NCI-H345 treated with DMSO at 0.1 percent for 48 hours (cell line): ENCODE measurements at regions not wholly inside any gene's neighbourhood (a gene's known extent, or its start where the extent isn't known, plus 50 kb on each side); places are given as distances from the start of the nearest gene placed in this dataset.
"Not testable (repeated sequence)": the region's sequence is repeated elsewhere in the genome, so short reads cannot be mapped to it uniquely, and the experiment has no call there.

Experiments
- DNase-seq: peaks from one replicate; lab custom pipeline; 2025; ENCODE audit not compliant: unreplicated experiment; lab: John Stamatoyannopoulos, UW

DNA sequence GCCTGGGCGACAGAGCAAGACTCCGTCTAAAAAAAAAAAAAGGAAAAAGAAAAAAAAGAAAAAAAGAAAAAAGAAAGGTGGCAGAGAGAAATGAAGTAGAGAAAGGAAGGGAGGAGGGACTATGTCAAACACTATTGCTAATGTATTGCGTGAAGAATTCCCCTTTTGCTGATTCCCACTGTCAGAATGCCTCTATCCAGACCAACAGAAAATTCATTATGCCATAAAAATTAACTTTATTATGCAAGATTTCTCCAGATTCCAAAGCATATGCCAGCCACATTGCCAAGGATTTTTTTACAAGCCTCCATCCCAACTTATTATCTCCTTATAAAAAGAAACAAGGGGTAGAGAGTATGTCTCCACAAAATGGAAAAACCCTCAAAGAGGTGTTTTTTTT, 209.3 kb downstream of the MTERF1 start:
- DNase-seq: no peak

DNA sequence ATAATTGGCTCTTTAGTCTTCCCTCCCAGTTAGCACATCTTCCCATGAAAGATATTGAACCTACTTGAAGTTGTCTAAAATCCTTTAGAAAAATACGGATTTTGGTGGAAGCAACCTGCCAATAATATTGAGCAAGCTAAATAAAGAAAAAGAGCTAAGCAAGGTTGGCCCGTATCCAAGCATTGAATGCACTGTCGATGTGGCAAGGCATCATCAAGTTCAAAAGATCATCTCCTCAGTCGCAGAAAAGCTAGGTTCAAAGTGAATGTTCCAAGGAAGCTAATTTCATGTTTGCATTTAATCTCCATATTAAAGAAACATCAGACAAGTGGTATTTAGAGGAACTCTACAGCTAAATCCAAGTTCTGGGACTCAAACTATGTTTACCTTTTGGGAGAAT, 206.0 kb downstream of the MTERF1 start:
- no peak for DNase-seq

DNA sequence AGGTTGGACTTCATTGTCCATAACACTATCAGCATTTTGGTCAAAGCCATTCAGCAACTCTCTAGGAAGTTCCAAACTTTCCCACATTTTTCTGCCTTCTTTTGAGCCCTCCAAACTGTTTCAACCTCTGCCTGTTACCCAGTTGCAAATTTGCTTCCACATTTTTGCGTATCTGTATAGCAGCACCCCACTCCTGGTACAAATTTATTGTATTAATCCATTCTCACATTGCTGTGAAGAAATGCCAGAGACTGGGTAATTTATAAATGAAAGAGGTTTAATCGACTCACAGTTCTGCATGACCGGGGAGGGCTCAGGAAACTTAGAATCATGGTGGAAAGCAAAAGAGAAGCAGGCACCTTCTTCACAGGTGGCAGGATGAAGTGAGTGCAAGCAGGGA, 198.8 kb downstream of the MTERF1 start:
- DNase-seq: no peak

DNA sequence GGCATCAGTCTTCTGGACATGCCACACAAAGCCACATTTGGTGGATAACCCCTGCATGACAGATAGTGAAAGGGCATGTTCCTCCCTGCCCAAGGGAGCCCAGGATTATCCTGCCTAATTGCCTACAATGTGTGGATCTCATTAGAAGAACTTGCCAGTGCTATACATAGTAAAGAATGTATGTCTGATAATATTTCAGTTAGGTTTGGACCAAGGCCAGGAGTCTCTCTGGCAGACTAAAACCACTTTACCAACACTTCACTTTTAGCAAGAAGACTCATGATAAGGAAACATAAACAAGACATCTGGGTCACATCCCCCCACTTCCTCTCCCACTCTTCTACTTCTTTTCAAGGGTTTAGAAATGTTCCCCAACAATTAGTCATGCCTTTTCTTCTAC, 196.7 kb downstream of the MTERF1 start:
- no peak for DNase-seq

- no peak for DNase-seq
Measured at GRCh38 chr7:91685544-91685943, 195.0 kb downstream of the MTERF1 start.

- DNase-seq: no peak
Measured at GRCh38 chr7:91690541-91691070, 189.9 kb downstream of the MTERF1 start.

- no peak for DNase-seq
Measured at GRCh38 chr7:91691865-91692264, 188.6 kb downstream of the MTERF1 start.

GRCh38 chr7:91692800-91693199, 187.7 kb downstream of the MTERF1 start:
- DNase-seq: no peak

GRCh38 chr7:91694351-91694841, 186.1 kb downstream of the MTERF1 start:
- no peak for DNase-seq

GRCh38 chr7:91710881-91711280, 169.6 kb downstream of the MTERF1 start:
- DNase-seq: no peak

DNA sequence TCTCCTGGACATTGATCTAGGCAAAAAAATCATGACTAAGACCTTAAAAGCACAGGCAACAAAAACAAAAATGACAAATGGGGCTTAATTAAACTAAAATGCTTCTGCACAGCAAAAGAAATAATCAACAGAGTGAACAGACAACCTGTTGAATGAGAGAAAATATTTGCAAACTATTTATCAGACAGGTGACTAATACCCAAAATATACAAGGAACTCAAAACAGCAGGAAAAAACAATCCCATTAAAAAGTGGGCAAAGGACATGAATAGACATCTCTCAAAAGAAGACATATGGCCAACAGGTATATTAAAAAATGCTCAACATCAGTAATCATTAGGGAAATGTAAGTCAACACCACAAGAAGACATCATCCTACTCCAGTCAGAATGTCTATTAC, 166.8 kb downstream of the MTERF1 start:
- no peak for DNase-seq

- DNase-seq: no peak
Measured at GRCh38 chr7:91717681-91718470, 162.6 kb downstream of the MTERF1 start.

DNA sequence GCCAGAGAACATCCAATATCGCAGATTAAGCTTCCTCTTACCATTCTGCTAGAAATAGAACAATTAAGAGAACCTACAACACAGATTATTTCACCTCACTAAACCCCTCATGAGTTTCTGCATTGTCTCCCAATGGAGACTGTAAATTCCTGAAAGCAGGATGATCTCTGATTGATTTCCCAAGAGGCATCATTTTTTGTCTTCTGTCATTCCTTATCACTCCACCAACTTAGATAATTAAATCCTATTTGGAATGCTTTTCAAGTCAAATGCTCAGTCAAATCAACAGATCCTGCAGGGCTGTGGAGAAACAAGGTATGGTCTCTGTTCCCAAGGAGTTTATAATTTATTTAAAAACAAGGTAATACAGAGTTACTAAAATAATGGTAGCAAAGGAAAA, 161.5 kb downstream of the MTERF1 start:
- no peak for DNase-seq

- no peak for DNase-seq
Measured at GRCh38 chr7:91720260-91720937, 160.1 kb downstream of the MTERF1 start.

- DNase-seq: no peak
Measured at GRCh38 chr7:91722831-91723230, 157.7 kb downstream of the MTERF1 start.

DNA sequence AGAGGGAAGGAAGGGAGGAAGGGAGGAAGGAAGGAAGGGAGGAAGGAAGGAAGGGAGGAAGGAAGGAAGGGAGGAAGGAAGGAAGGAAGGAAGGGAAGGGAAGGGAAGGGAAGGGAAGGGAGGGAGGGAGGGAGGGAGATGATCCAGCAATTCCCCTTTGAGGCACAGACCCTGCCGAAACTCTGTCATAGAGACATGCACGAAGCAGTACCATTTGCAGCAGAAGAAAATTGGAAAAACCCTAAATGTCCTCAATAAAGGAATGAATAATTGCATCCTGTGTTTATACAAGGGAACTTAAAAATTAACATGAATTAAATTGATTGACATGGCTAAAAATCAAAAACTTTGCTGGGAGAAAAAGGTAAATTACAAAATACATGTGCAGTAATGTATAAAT, 151.5 kb downstream of the MTERF1 start:
- DNase-seq: not testable (repeated sequence)

- DNase-seq: no peak
Measured at GRCh38 chr7:91731976-91732375, 148.5 kb downstream of the MTERF1 start.

GRCh38 chr7:91749418-91749817, 131.1 kb downstream of the MTERF1 start:
- no peak for DNase-seq

DNA sequence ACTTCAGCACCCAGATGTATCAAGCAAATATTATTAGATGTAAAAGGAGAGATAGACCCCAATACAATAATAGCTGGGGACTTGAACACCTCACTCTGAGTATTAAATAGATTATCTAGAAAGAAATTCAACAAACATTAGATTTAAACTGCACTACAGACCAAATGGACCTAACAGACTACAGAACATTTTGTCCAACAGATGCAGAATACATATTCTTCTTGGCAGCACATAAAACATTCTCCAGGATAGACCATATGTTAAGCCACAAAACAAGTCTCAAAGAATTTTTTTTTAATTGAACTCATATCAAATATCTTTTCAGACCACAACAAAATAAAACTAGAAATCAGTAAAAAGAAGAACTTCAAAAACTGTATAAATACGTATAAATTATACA, 130.4 kb downstream of the MTERF1 start:
- no peak for DNase-seq

DNA sequence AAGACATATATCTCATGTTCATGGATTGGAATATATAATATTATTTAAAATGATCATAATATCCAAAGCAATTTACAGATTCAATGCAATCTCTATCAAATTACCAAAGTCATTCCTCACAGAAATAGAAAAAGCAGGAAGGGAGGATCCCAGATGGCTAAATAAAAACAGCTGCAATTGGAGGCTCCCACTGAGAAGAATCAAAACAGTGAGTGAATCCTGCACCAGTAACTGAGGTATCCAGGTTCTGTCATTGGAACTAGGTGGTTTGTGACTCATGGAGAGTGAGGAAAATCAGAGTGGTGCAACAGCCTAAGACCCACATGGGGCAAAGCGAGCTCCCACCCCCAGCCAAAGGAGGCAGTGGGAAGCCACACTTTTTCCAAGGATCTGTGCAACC, 128.4 kb downstream of the MTERF1 start:
- DNase-seq: no peak

DNA sequence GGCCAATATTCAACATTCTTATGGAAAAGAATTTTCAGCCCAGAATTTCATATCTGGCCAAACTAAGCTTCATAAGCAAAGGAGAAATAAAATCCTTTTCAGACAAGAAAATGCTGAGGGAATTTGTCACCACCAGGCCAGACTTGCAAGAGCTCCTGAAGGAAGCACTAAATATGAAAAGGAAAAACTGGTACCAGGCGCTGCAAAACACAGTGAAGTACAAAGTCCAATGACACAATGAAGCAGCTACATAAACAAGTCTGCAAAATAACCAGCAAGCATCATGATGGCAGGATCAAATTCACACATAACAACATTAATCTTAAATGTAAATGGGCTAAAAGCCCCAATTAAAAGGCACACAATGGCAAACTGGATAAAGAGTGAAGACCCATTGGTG, 126.2 kb downstream of the MTERF1 start:
- not testable (repeated sequence) for DNase-seq

- not testable (repeated sequence) for DNase-seq
Measured at GRCh38 chr7:91755121-91755520, 125.4 kb downstream of the MTERF1 start.
